Vagina (tissue), 2 donors: ENCODE measurements at regions not wholly inside any gene's neighbourhood (a gene's known extent, or its start where the extent isn't known, plus 50 kb on each side); places are given as distances from the start of the nearest gene placed in this dataset.

Experiments used
- DNase-seq, 2 donors: peaks; one replicate each; pipeline ENCODE4 v3.0.0-alpha.2; 2017; ENCODE audit errors: extremely low spot score in 2 of 2
- H3K27ac ChIP-seq: fragments of 200-600 bp; sonication (generic); one replicate; pipeline ENCODE4 v1.5.1; 2019
- H3K27me3 ChIP-seq: fragments of 200-600 bp; sonication (generic); one replicate; pipeline ENCODE4 v1.5.1; 2019
- H3K36me3 ChIP-seq, 2 donors: fragments of 200-600 bp; sonication (generic); one replicate each; pipeline ENCODE4 v1.5.1; 2017 to 2019
- H3K4me1 ChIP-seq: fragments of 200-600 bp; sonication (generic); one replicate; pipeline ENCODE4 v1.5.1; 2019
- H3K4me3 ChIP-seq, 2 donors: fragments of 200-600 bp; sonication (generic); 1 replicate in 1 of 2; 2 replicates in 1 of 2; pipeline ENCODE4 v1.5.1; 2016 to 2019
- H3K9me3 ChIP-seq: fragments of 200-600 bp; sonication (generic); one replicate; pipeline ENCODE4 v1.5.1; 2019
- POLR2A ChIP-seq, 2 donors: fragments of 450-650 bp; IDR thresholded peaks; one replicate each; pipeline ENCODE4 v1.6.1; 2017; ENCODE audit warnings: antibody characterized with exemption in 2 of 2, mild to moderate bottlenecking in 2 of 2, moderate library complexity in 2 of 2
- POLR2AphosphoS5 ChIP-seq, 2 donors: sonication (generic); formaldehyde crosslinking; IDR thresholded peaks; one replicate each; pipeline ENCODE4 v1.9.0; 2017; ENCODE audit warnings: antibody characterized with exemption in 2 of 2, mild to moderate bottlenecking in 2 of 2, low read depth in 1 of 2; ENCODE audit not compliant: insufficient read depth in 1 of 2
- intact Hi-C: fragments of 100-400 bp; cut with DNase I; formaldehyde crosslinking; loops from one replicate; pipeline ENCODE4 v1.15.1; 2023
- TF ChIP-seq, protein P1 (sequence below), 3 experiments: fragments of 450-650 bp in 2 of 3; fragments of 200-600 bp in 1 of 3; sonication (generic) in 1 of 3; IDR thresholded peaks; one replicate each; pipeline ENCODE4 v1.5.1; 2017 to 2019; ENCODE audit warnings: antibody characterized with exemption in 3 of 3, mild to moderate bottlenecking in 2 of 3, moderate library complexity in 2 of 3

DNA sequence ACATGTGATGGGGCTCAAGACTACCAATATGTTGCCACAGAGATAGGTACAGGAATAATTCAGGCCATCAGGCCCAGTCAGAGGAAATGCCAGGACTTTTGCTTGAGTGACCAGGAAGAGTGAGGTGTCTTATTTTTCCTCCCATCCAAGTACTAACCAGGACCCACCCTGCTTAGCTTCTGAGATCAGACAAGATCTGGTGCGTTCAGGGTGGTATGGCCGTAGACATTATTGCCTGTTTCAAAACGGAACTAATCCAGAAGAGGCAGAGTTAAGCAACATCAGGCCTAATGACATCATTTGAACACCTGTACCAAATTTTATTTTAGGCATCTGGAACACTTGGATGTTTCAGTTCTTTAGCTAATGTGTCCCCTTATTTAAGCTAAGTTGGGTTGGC, 205.5 kb upstream of the POU2AF2 start:
- no peaks in the 10 kb centered on the region for H3K9me3 ChIP-seq
- intact Hi-C loops = loop anchor here (5.0 kb wide), 1 partner anchor 1657 kb away; no protein-coding TSS in a partner anchor
- no peak overlapping the region for H3K27ac ChIP-seq
- no peak overlapping the region for H3K4me3 ChIP-seq
- TF ChIP-seq, protein P1, sequence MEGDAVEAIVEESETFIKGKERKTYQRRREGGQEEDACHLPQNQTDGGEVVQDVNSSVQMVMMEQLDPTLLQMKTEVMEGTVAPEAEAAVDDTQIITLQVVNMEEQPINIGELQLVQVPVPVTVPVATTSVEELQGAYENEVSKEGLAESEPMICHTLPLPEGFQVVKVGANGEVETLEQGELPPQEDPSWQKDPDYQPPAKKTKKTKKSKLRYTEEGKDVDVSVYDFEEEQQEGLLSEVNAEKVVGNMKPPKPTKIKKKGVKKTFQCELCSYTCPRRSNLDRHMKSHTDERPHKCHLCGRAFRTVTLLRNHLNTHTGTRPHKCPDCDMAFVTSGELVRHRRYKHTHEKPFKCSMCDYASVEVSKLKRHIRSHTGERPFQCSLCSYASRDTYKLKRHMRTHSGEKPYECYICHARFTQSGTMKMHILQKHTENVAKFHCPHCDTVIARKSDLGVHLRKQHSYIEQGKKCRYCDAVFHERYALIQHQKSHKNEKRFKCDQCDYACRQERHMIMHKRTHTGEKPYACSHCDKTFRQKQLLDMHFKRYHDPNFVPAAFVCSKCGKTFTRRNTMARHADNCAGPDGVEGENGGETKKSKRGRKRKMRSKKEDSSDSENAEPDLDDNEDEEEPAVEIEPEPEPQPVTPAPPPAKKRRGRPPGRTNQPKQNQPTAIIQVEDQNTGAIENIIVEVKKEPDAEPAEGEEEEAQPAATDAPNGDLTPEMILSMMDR (IDR thresholded peaks at IDR 0.05) = no peak
- TF ChIP-seq POLR2A (IDR thresholded peaks at IDR 0.05) (no peak), POLR2AphosphoS5 (IDR thresholded peaks at IDR 0.05; ENCODE audit: insufficient read depth in 1 of 2, low read depth in 1 of 2) (no peak)
- no peaks in the 10 kb centered on the region for H3K27me3 ChIP-seq
- DNase-seq = no peak
- no peaks in the 10 kb centered on the region for H3K36me3 ChIP-seq
- no peaks in the 10 kb centered on the region for H3K4me1 ChIP-seq

DNA sequence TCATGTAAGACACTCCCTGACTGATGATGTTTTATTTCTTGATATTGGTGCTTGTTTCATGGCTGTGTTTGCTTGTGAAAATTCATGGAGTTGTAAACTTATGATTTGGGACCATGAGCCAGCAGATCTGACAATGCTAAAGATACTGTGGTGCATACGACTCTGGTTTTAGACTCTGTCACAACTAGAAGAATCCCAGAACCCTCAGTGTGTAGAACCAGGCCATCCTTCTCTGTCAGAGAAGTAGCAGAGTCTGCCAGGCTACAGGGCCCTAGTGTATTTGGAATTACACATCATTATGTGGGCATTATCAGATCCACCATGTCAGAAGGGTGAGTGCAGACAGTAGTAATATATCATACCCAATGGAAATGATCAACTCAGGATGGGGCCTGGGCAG, 209.8 kb upstream of the POU2AF2 start:
- intact Hi-C loops = no loop called here
- no peaks in the 10 kb centered on the region for H3K27me3 ChIP-seq
- no peak overlapping the region for H3K4me3 ChIP-seq
- TF ChIP-seq POLR2AphosphoS5 (IDR thresholded peaks at IDR 0.05; ENCODE audit: insufficient read depth in 1 of 2, low read depth in 1 of 2) (no peak), POLR2A (IDR thresholded peaks at IDR 0.05) (no peak)
- TF ChIP-seq, protein P1 (IDR thresholded peaks at IDR 0.05) = no peak
- no peaks in the 10 kb centered on the region for H3K4me1 ChIP-seq
- no peak for DNase-seq
- H3K36me3 ChIP-seq = no peaks in the 10 kb centered on the region
- no peak overlapping the region for H3K27ac ChIP-seq
- H3K9me3 ChIP-seq = no peaks in the 10 kb centered on the region

DNA sequence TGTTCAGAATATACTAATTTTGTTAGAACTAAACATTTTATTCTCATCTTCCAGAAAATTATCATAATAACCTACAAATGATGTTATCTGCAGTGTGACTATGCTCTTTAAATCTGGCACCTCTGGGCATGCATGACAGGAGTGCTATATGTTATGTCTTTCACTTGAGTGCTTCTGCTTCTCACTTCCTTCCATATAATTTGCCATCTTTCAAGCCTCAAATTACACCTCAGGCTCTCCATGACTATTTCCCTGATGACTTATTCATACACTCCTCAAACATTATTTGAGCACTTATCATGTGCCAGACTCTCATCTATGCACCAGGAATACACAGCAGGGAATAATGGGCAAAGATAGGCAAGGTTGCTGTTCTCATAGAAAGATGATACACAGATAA, 219.3 kb upstream of the POU2AF2 start:
- H3K9me3 ChIP-seq = no peaks in the 10 kb centered on the region
- no peak for DNase-seq
- H3K4me3 ChIP-seq = no peak overlapping the region
- H3K27me3 ChIP-seq = no peaks in the 10 kb centered on the region
- intact Hi-C loops = no loop called here
- H3K4me1 ChIP-seq = no peaks in the 10 kb centered on the region
- TF ChIP-seq, protein P1 (IDR thresholded peaks at IDR 0.05) = no peak
- TF ChIP-seq POLR2A (IDR thresholded peaks at IDR 0.05) (no peak), POLR2AphosphoS5 (IDR thresholded peaks at IDR 0.05; ENCODE audit: insufficient read depth in 1 of 2, low read depth in 1 of 2) (no peak)
- no peaks in the 10 kb centered on the region for H3K36me3 ChIP-seq
- H3K27ac ChIP-seq = no peak overlapping the region

DNA sequence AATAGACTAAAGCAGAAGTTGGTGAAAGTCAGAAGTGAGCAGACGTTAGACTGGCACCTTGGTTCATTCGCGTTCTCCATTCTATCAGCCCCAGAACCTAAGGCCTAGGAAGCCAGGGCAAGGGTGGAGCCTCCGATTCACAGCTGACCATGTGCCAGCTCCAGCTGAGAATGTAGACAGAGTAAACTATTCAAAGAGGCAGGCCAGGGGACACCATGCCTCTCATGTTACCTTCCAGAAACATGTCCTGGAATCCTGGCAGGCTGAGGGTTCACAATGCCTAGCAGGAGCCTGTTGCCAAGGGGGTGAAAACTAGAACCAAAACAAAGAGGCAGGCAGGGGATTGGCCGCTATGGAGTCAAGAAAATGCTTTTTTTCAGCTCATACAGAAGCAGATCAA, 224.4 kb upstream of the POU2AF2 start:
- H3K4me1 ChIP-seq = no peaks in the 10 kb centered on the region
- no peaks in the 10 kb centered on the region for H3K27me3 ChIP-seq
- no peak overlapping the region for H3K4me3 ChIP-seq
- no peak overlapping the region for H3K27ac ChIP-seq
- H3K9me3 ChIP-seq = no peaks in the 10 kb centered on the region
- no peaks in the 10 kb centered on the region for H3K36me3 ChIP-seq
- TF ChIP-seq POLR2A (IDR thresholded peaks at IDR 0.05) = no peak
- TF ChIP-seq POLR2AphosphoS5 (IDR thresholded peaks at IDR 0.05; ENCODE audit: insufficient read depth in 1 of 2, low read depth in 1 of 2) = no peak
- TF ChIP-seq, protein P1 (IDR thresholded peaks at IDR 0.05) = no peak
- DNase-seq = no peak
- intact Hi-C loops = no loop called here

DNA sequence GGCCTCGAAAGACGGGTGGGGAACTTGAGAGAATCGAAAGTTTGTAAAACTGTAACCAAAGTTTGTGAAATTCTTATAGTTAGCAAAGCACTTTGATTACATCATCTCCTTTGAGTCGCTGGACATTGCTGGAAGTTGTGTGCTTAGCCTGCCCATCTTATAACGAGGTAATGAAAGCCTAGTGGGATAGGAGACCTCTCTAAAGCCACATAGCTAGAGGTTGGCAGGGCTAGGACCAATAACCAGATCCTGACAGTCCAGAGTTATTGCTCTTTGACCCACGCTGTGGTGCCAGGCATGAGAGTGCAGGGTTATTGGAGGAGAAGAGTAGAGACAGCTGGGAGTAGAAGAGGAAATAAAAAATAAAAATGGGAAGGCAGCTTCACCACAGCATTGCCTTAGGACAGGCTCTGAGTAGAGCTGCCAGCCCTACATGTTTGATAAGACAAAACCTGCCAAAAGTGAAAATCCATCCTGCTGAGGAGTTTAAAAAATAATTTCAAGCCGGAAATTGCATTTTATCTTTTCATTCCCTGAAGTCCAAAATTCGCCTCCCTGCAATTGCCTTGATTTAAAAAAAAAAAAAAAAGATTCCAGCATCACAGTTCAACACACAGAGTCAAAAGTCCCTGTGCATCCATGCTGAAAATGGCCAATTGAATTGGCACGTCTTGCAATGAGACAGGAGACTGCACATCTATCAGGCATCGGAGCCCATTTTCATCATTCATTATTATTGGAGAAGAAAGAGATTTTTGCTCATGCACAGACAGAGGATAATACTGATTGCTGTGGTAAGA, 225.5 kb upstream of the POU2AF2 start:
- peak overlapping the region; percentile 63 for H3K27ac ChIP-seq
- DNase-seq = no peak
- H3K9me3 ChIP-seq = no peaks in the 10 kb centered on the region
- TF ChIP-seq POLR2A (IDR thresholded peaks at IDR 0.05) (no peak), POLR2AphosphoS5 (IDR thresholded peaks at IDR 0.05; ENCODE audit: insufficient read depth in 1 of 2, low read depth in 1 of 2) (no peak)
- TF ChIP-seq, protein P1 (IDR thresholded peaks at IDR 0.05) = no peak
- H3K4me3 ChIP-seq = no peak overlapping the region
- no peaks in the 10 kb centered on the region for H3K36me3 ChIP-seq
- H3K4me1 ChIP-seq = no peaks in the 10 kb centered on the region
- intact Hi-C loops = no loop called here
- no peaks in the 10 kb centered on the region for H3K27me3 ChIP-seq
